Upper lobe of right lung (tissue), 1 donor: ENCODE measurements at regions not wholly inside any gene's neighbourhood (a gene's known extent, or its start where the extent isn't known, plus 50 kb on each side); places are given as distances from the start of the nearest gene placed in this dataset.

Experiments used
- ATAC-seq: fragments of 200-7000 bp; cut with Tn5 transposase; one replicate; pipeline ENCODE4 v1.9.1; 2020; ENCODE audit warnings: mild to moderate bottlenecking, moderate library complexity
- DNase-seq: peaks from one replicate; pipeline ENCODE4 v3.0.0-alpha.2; 2020
- H3K27ac ChIP-seq: fragments of 200-600 bp; one replicate; pipeline ENCODE4 v1.8.0; 2022
- H3K27me3 ChIP-seq: fragments of 200-600 bp; one replicate; pipeline ENCODE4 v1.8.0; 2022; ENCODE audit warnings: mild to moderate bottlenecking
- H3K36me3 ChIP-seq: fragments of 200-600 bp; one replicate; pipeline ENCODE4 v1.8.0; 2022
- H3K4me1 ChIP-seq: fragments of 200-600 bp; one replicate; pipeline ENCODE4 v1.8.0; 2022
- H3K4me3 ChIP-seq: fragments of 200-600 bp; one replicate; pipeline ENCODE4 v1.8.0; 2022; ENCODE audit warnings: mild to moderate bottlenecking
- H3K9me3 ChIP-seq: fragments of 200-600 bp; one replicate; pipeline ENCODE4 v1.8.0; 2022
- CTCF ChIP-seq: fragments of 200-600 bp; IDR thresholded peaks from one replicate; pipeline ENCODE4 v1.8.0; 2022; ENCODE audit warnings: antibody characterized with exemption
- intact Hi-C: fragments of 100-400 bp; cut with DNase I; formaldehyde crosslinking; loops from one replicate; pipeline ENCODE4 v1.11.0; 2022
- donor health status: DM: no; HTN: yes; CAD: no; lungs with severe emphysema.

DNA sequence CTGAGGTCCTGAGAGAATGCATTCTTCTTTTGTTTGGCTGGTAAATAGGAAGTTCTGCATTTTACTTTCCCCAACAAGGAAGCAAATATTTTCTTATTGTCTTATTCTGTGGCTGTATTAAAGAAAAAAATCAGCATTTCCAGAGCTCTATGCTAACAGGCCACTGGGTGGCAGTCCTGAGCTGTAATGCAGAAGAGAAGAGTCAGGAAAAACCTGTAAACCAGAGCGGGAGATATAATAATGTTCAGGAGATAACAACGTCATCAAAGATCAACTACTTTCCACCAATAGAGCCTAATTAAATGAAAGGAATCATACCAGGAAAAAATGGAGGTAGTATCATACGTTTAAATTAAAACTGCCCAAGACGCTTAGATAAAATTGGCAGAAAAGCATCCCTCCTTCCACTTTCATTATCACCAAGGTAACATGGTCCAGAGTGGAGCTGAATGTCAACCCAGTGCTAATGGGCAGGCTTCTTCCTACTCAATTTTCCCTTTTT, 55.6 kb upstream of the CARMIL1 start:
- Histone ChIP-seq H3K27ac (no peak overlapping the region), H3K9me3 (no peaks in the 10 kb centered on the region), H3K4me3 (peak overlapping the region; percentile 12), H3K4me1 (peaks cover 10% of the 10 kb centered on the region), H3K27me3 (no peaks in the 10 kb centered on the region), H3K36me3 (no peaks in the 10 kb centered on the region)
- ATAC-seq (peak; percentile 89), DNase-seq (peak; percentile 68)
- peak; percentile 87 for TF ChIP-seq CTCF
- intact Hi-C loops, result no loop called here

GRCh38 chr6:25224242-25224641, 54.9 kb upstream of the CARMIL1 start:
- intact Hi-C loops, result no loop called here
- Histone ChIP-seq H3K36me3 (no peaks in the 10 kb centered on the region), H3K9me3 (no peaks in the 10 kb centered on the region), H3K4me1 (peaks cover 10% of the 10 kb centered on the region), H3K27ac (no peak overlapping the region), H3K27me3 (no peaks in the 10 kb centered on the region), H3K4me3 (no peak overlapping the region)
- no peak for TF ChIP-seq CTCF
- ATAC-seq, result no peak
- DNase-seq, result no peak

- H3K27me3 ChIP-seq, result no peaks in the 10 kb centered on the region
- ATAC-seq, result no peak
Measured at GRCh38 chr6:25227854-25228253, 51.3 kb upstream of the CARMIL1 start.

More at GRCh38 chr6:25227854-25228253, 51.3 kb upstream of the CARMIL1 start:
- H3K4me1 ChIP-seq, result peaks cover 10% of the 10 kb centered on the region
- no peak overlapping the region for H3K4me3 ChIP-seq
- H3K9me3 ChIP-seq, result no peaks in the 10 kb centered on the region
- TF ChIP-seq CTCF, result no peak
- DNase-seq, result no peak
- H3K27ac ChIP-seq, result no peak overlapping the region
- intact Hi-C loops, result no loop called here
- no peaks in the 10 kb centered on the region for H3K36me3 ChIP-seq
